Ishikawa (cell line): ENCODE measurements at regions not wholly inside any gene's neighbourhood (a gene's known extent, or its start where the extent isn't known, plus 50 kb on each side); places are given as distances from the start of the nearest gene placed in this dataset.

ENCODE experiments used
- CEBPB ChIP-seq: IDR thresholded peaks from 2 replicates; pipeline ENCODE4 v1.6.1; 2012
- CREB1 ChIP-seq: IDR thresholded peaks from 2 replicates; pipeline ENCODE4 v1.6.1; 2012; ENCODE audit warnings: low read depth
- EGR1 ChIP-seq: IDR thresholded peaks from 2 replicates; pipeline ENCODE4 v1.6.1; 2012
- EP300 ChIP-seq: IDR thresholded peaks from 2 replicates; pipeline ENCODE4 v1.6.1; 2012; ENCODE audit warnings: borderline replicate concordance
- FOXM1 ChIP-seq: IDR thresholded peaks from 2 replicates; pipeline ENCODE4 v1.6.1; 2012; ENCODE audit warnings: low read depth, borderline replicate concordance
- RAD21 ChIP-seq: IDR thresholded peaks from 2 replicates; pipeline ENCODE4 v1.6.1; 2012; ENCODE audit warnings: low read depth
- TAF1 ChIP-seq: IDR thresholded peaks from 2 replicates; pipeline ENCODE4 v1.6.1; 2012; ENCODE audit warnings: low read depth, mild to moderate bottlenecking
- TCF12 ChIP-seq: IDR thresholded peaks from 2 replicates; pipeline ENCODE4 v1.6.1; 2012; ENCODE audit warnings: low read depth
- TEAD4 ChIP-seq: IDR thresholded peaks from 2 replicates; pipeline ENCODE4 v1.6.1; 2012
- YY1 ChIP-seq: IDR thresholded peaks from 2 replicates; pipeline ENCODE4 v1.6.1; 2012; ENCODE audit warnings: low read depth
- TF ChIP-seq, protein P1 (sequence below): IDR thresholded peaks from 2 replicates; pipeline ENCODE4 v1.6.1; 2012; ENCODE audit warnings: low read depth, mild to moderate bottlenecking
- TF ChIP-seq, protein P2 (sequence below): IDR thresholded peaks from 2 replicates; pipeline ENCODE4 v1.6.1; 2012

DNA sequence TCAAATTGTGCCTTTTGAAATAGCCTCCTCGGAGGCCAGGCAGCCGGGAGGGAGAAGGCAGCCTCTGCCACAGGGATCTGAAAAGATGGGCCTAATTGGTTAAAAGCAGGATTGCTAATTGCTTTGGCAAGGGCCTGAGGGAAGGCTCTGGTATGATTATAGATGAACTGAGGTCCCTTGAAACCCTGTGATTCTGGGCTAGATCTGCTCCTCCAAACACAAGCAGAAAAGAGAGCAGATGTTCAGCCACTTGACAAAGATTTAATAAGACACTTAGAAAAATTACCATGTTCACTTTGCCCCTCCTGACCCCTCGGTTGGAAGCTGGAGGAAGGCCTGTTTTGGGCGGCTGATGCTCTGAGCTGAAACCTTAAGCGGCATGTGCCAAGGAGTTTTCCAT is 209.5 kb upstream of the MPHOSPH6 start:
- TF ChIP-seq TCF12 (no peak), EGR1 (no peak), YY1 (no peak), RAD21 (no peak), CREB1 (no peak), EP300 (no peak), TEAD4 (no peak), CEBPB (no peak), FOXM1 (no peak), TAF1 (no peak)
- TF ChIP-seq, protein P1, sequence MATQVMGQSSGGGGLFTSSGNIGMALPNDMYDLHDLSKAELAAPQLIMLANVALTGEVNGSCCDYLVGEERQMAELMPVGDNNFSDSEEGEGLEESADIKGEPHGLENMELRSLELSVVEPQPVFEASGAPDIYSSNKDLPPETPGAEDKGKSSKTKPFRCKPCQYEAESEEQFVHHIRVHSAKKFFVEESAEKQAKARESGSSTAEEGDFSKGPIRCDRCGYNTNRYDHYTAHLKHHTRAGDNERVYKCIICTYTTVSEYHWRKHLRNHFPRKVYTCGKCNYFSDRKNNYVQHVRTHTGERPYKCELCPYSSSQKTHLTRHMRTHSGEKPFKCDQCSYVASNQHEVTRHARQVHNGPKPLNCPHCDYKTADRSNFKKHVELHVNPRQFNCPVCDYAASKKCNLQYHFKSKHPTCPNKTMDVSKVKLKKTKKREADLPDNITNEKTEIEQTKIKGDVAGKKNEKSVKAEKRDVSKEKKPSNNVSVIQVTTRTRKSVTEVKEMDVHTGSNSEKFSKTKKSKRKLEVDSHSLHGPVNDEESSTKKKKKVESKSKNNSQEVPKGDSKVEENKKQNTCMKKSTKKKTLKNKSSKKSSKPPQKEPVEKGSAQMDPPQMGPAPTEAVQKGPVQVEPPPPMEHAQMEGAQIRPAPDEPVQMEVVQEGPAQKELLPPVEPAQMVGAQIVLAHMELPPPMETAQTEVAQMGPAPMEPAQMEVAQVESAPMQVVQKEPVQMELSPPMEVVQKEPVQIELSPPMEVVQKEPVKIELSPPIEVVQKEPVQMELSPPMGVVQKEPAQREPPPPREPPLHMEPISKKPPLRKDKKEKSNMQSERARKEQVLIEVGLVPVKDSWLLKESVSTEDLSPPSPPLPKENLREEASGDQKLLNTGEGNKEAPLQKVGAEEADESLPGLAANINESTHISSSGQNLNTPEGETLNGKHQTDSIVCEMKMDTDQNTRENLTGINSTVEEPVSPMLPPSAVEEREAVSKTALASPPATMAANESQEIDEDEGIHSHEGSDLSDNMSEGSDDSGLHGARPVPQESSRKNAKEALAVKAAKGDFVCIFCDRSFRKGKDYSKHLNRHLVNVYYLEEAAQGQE: no peak
- TF ChIP-seq, protein P2, sequence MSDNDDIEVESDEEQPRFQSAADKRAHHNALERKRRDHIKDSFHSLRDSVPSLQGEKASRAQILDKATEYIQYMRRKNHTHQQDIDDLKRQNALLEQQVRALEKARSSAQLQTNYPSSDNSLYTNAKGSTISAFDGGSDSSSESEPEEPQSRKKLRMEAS: no peak
